ENCODE measurements at regions not wholly inside any gene's neighbourhood (a gene's known extent, or its start where the extent isn't known, plus 50 kb on each side); places are given as distances from the start of the nearest gene placed in this dataset.

DNA sequence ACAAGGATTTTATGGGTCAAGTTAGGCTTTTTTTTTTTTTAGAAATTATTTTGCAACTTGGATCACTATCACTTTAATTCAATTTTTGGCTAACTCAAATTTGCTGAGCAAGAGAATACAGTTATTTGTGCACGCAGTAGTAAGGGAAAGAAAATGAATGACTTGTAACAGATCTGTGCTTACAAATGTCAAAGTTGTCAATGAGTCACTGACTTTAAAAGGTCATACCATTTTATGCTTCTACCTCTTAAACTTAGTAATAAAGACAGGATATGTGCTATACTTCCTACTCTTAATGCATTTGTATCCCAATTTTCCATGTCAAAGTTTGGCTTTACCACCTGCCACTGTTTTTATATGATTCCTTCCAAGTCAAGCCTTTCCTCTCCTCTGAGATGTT, 131.1 kb upstream of the FBXO33 start:
- DNase-seq, result no peak
- Histone ChIP-seq H3K4me3 (no peak overlapping the region), H3K27ac (no peak overlapping the region), H3K9me3 (no peaks in the 10 kb centered on the region), H3K27me3 (no peaks in the 10 kb centered on the region), H3K36me3 (no peaks in the 10 kb centered on the region), H3K4me1 (no peaks in the 10 kb centered on the region)
- intact Hi-C loops (cut with DNase I), result no loop called here
- WGBS, 2 donors, result 65 to 85% methylated on average over 1 of the region's 1 CpG
- FAIRE-seq, result no peak
- ATAC-seq, result no peak
- TF ChIP-seq, protein P1, sequence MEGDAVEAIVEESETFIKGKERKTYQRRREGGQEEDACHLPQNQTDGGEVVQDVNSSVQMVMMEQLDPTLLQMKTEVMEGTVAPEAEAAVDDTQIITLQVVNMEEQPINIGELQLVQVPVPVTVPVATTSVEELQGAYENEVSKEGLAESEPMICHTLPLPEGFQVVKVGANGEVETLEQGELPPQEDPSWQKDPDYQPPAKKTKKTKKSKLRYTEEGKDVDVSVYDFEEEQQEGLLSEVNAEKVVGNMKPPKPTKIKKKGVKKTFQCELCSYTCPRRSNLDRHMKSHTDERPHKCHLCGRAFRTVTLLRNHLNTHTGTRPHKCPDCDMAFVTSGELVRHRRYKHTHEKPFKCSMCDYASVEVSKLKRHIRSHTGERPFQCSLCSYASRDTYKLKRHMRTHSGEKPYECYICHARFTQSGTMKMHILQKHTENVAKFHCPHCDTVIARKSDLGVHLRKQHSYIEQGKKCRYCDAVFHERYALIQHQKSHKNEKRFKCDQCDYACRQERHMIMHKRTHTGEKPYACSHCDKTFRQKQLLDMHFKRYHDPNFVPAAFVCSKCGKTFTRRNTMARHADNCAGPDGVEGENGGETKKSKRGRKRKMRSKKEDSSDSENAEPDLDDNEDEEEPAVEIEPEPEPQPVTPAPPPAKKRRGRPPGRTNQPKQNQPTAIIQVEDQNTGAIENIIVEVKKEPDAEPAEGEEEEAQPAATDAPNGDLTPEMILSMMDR (IDR thresholded peaks at IDR 0.05), result no peak

DNA sequence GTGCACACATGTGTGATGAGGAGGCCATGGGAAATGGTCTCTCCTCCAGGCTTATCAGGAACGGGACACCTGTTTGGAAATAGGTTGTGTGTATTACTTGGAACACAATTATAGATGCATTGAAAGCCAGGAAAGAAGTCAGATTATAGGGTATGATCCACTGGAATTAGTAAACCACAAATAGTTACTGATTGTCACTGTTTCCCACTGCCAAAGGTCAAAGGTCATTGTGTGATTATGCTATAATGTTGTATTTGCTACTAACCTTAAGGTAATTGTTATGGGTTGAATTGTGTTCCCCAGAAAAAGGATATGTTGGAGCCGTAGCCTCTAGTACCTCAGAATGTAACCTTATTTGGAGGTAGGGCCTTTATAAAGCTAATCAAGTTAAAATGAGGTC, 129.9 kb upstream of the FBXO33 start:
- FAIRE-seq, result no peak
- intact Hi-C loops (cut with DNase I), result no loop called here

DNA sequence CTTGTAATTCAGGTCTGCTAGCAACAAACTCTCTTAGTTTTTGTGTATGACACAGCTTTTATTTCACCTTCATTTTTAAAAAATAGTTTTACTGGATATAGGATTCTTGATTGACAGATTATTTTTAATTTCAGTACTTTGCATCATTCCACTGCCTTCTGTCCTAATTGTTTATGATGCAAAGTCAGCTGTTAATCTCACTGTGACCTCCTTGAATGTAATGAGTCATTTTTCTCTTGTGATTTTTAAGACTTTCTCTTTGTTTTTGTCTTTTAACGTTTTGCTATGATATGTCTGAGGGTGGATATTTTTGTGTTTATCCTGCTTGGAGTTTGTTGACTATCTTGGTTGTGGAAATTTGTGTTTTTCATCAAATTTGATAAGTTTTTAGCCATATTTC, 126.3 kb upstream of the FBXO33 start:
- Histone ChIP-seq H3K36me3 (no peaks in the 10 kb centered on the region), H3K4me3 (no peak overlapping the region), H3K9me3 (no peaks in the 10 kb centered on the region), H3K27ac (no peak overlapping the region), H3K27me3 (no peaks in the 10 kb centered on the region), H3K4me1 (no peaks in the 10 kb centered on the region)
- intact Hi-C loops (cut with DNase I), result no loop called here
- TF ChIP-seq, protein P1 (IDR thresholded peaks at IDR 0.05), result no peak
- WGBS, 2 donors, result 22 to 44% methylated on average over 1 of the region's 1 CpG
- no peak for FAIRE-seq
- DNase-seq, result no peak
- ATAC-seq, result no peak

More for the DNA sequence above, 129.9 kb upstream of the FBXO33 start:
- H3K27ac ChIP-seq, result no peak overlapping the region
- no peaks in the 10 kb centered on the region for H3K27me3 ChIP-seq
- no peaks in the 10 kb centered on the region for H3K4me1 ChIP-seq
- H3K36me3 ChIP-seq, result no peaks in the 10 kb centered on the region
- no peak for ATAC-seq
- no peaks in the 10 kb centered on the region for H3K9me3 ChIP-seq
- TF ChIP-seq, protein P1 (IDR thresholded peaks at IDR 0.05), result no peak
- DNase-seq, result no peak
- no peak overlapping the region for H3K4me3 ChIP-seq
- 64 to 82% methylated on average over 2 of the region's 2 CpGs for WGBS, 2 donors

DNA sequence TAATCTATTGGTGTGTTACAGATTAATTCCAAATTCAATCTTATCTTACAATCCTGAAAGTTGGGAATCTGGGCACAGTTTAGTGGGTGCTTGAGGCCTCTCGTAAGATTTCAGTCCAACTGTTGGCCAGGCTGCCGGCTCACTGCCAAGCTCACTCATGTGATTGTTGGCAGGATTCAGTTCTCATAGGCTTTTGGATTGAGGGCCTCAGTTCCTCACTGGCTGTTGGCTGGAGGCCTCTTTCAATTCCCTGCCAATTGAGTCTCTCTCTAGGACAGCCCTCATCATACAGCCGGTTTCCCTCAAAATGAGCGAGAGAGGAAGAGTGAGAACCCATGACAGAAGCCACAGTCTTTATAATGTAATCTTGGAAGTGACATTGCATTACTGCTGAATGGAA, 123.5 kb upstream of the FBXO33 start:
- H3K9me3 ChIP-seq, result no peaks in the 10 kb centered on the region
- H3K27me3 ChIP-seq, result no peaks in the 10 kb centered on the region
- no peak overlapping the region for H3K4me3 ChIP-seq
- no peaks in the 10 kb centered on the region for H3K4me1 ChIP-seq
- no peak overlapping the region for H3K27ac ChIP-seq
- WGBS, 2 donors, result 80 to 83% methylated on average over 4 of the region's 4 CpGs
- DNase-seq (no peak), ATAC-seq (no peak), FAIRE-seq (no peak)
- no peaks in the 10 kb centered on the region for H3K36me3 ChIP-seq
- intact Hi-C loops (cut with DNase I), result no loop called here
- TF ChIP-seq, protein P1 (IDR thresholded peaks at IDR 0.05), result no peak

DNA sequence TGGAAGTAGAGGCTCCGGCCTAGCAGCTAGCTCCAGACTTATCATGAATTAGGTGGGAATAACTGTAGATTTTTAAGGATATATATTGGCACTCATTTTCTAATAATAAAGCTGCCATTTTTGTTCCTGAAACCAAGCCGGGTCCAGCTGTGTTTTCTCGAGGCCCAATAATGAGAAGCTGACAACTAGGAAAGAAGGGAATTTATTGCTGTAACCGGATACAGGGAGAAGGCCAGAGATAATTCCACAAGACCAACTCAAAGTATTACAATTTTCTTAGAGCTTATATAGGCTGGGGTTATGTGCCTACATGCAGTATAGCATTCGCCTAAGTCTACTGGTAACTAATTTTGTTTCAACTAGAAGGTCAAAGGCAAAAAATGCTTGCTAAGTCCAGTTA, 122.3 kb upstream of the FBXO33 start:
- Histone ChIP-seq H3K9me3 (no peaks in the 10 kb centered on the region), H3K4me3 (no peak overlapping the region), H3K27me3 (no peaks in the 10 kb centered on the region), H3K27ac (no peak overlapping the region), H3K4me1 (no peaks in the 10 kb centered on the region), H3K36me3 (no peaks in the 10 kb centered on the region)
- ATAC-seq, result no peak
- no peak for FAIRE-seq
- whole genome bisulfite sequencing, 2 donors, result 85 to 91% methylated on average over 5 of the region's 5 CpGs
- DNase-seq, result no peak
- intact Hi-C loops (cut with DNase I), result no loop called here
- TF ChIP-seq, protein P1 (IDR thresholded peaks at IDR 0.05), result no peak

All from pancreas (tissue), 10 donors.